ENCODE measurements at regions not wholly inside any gene's neighbourhood (a gene's known extent, or its start where the extent isn't known, plus 50 kb on each side); places are given as distances from the start of the nearest gene placed in this dataset.
"Not testable (repeated sequence)": the region's sequence is repeated elsewhere in the genome, so short reads cannot be mapped to it uniquely, and the experiment has no call there.

DNA sequence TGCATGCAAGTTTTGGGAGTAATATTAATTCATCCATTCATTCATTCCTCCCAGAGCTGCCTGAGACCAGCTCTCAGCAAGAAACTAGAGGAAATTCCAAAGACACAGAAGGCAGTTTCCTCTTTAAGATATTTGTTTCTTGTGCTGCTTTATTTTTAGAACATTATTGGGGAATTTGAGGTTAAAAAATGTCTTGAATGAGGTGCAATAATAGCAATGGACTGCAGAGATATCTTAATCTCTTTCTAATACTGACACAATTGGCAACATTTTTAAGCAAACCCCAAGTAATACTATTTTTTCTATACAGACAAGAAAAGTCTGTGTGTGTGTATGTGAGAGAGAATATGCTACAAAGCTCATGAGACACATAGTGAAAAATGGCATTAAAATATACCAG is 190.2 kb upstream of the USP15 start (continued):
- TF ChIP-seq, protein P1, sequence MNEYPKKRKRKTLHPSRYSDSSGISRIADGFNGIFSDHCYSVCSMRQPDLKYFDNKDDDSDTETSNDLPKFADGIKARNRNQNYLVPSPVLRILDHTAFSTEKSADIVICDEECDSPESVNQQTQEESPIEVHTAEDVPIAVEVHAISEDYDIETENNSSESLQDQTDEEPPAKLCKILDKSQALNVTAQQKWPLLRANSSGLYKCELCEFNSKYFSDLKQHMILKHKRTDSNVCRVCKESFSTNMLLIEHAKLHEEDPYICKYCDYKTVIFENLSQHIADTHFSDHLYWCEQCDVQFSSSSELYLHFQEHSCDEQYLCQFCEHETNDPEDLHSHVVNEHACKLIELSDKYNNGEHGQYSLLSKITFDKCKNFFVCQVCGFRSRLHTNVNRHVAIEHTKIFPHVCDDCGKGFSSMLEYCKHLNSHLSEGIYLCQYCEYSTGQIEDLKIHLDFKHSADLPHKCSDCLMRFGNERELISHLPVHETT (CRISPR knock-in tag; conservative IDR thresholded peaks at IDR 0.05 in 1 of 2, IDR thresholded peaks at IDR 0.05 in 1 of 2): no peak
- no peak for TF ChIP-seq FOXK1 (CRISPR knock-in tag; IDR thresholded peaks at IDR 0.05; ENCODE audit: borderline replicate concordance)

- DNase-seq (ENCODE audit: extremely low read depth in 1 of 4, low spot score in 3 of 4); POLR2A ChIA-PET; H3K4me2 ChIP-seq (ENCODE audit: insufficient read depth, low read length); in situ Hi-C loops (cut with MboI); intact Hi-C loops (cut with micrococcal nuclease); ATAC-seq; H2AFZ ChIP-seq (ENCODE audit: low read depth, low read length); H3K4me1 ChIP-seq (replicated peaks in 1 of 2; ENCODE audit: control insufficient read depth in 2 of 2, insufficient read depth in 2 of 2, low read length in 2 of 2); H4K20me1 ChIP-seq (replicated peaks; ENCODE audit: control insufficient read depth, insufficient read depth, low read length); H3K79me2 ChIP-seq (ENCODE audit: control insufficient read depth, insufficient read depth, low read length); H3K36me3 ChIP-seq (ENCODE audit: control insufficient read depth, insufficient read depth, low read length); H3K4me3 ChIP-seq; CTCF ChIA-PET (ENCODE audit: low intra/inter-chr PET ratio); FAIRE-seq; H3K9me1 ChIP-seq (ENCODE audit: control insufficient read depth, insufficient read depth, low read length); H3K9me3 ChIP-seq (replicated peaks; ENCODE audit: control insufficient read depth, insufficient read depth, low read depth, low read length); H3K27ac ChIP-seq (ENCODE audit: extremely low read depth, low read depth, low read length); H3K27me3 ChIP-seq (ENCODE audit: control insufficient read depth in 2 of 2, insufficient read depth in 2 of 2, low read length in 2 of 2); H3K9ac ChIP-seq (ENCODE audit: insufficient read depth in 1 of 2, low read depth in 2 of 2, low read length in 2 of 2); BruUV-seq (replicated peaks): not testable (repeated sequence)
Observed at GRCh38 chr12:62073236-62073635, 187.0 kb upstream of the USP15 start.

DNA sequence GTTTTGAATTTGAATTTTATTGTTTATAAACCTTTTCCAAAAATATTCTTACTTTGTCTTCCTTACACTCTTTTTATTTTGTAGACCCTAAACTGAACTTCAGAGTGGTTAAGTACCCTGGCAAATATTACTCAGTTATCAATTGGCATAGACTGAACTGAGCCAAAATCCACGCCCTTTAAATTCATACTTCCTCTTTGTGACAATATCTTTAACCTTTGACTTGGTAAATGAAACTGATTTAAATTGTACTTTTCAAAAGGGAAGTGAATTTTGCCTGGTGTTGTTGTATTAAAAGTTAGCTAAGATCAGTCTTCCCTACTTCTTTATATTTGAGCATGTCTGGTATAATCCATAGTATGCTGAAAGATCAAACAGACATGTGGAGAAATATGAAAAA is 184.3 kb upstream of the USP15 start:
- no peaks in the 10 kb centered on the region for H4K20me1 ChIP-seq (replicated peaks; ENCODE audit: control insufficient read depth, insufficient read depth, low read length)
- no peaks in the 10 kb centered on the region for H3K79me2 ChIP-seq (ENCODE audit: control insufficient read depth, insufficient read depth, low read length)
- no peaks in the 10 kb centered on the region for H3K27me3 ChIP-seq (ENCODE audit: control insufficient read depth in 2 of 2, insufficient read depth in 2 of 2, low read length in 2 of 2)
- in situ Hi-C loops (cut with MboI) (no loop called here), intact Hi-C loops (cut with micrococcal nuclease) (no loop called here)
- H3K4me3 ChIP-seq: no peak overlapping the region
- BruUV-seq (replicated peaks): no TSS peak
- H2AFZ ChIP-seq (ENCODE audit: low read depth, low read length): no peak overlapping the region
- H3K9ac ChIP-seq (ENCODE audit: insufficient read depth in 1 of 2, low read depth in 2 of 2, low read length in 2 of 2): no peak overlapping the region
- WGBS (ENCODE audit: insufficient coverage, low coverage, missing lambda C conversion rate): 0% methylated on average over 1 of the region's 1 CpG
- H3K9me1 ChIP-seq (ENCODE audit: control insufficient read depth, insufficient read depth, low read length): no peaks in the 10 kb centered on the region
- FAIRE-seq: no peak
- ATAC-seq: no peak
- no peak overlapping the region for H3K27ac ChIP-seq (ENCODE audit: extremely low read depth, low read depth, low read length)
- H3K4me2 ChIP-seq (ENCODE audit: insufficient read depth, low read length): no peak overlapping the region
- H3K4me1 ChIP-seq (replicated peaks in 1 of 2; ENCODE audit: control insufficient read depth in 2 of 2, insufficient read depth in 2 of 2, low read length in 2 of 2): no peaks in the 10 kb centered on the region
- H3K36me3 ChIP-seq (ENCODE audit: control insufficient read depth, insufficient read depth, low read length): no peaks in the 10 kb centered on the region
- CTCF ChIA-PET (ENCODE audit: low intra/inter-chr PET ratio): no interaction called here
- no peaks in the 10 kb centered on the region for H3K9me3 ChIP-seq (replicated peaks; ENCODE audit: control insufficient read depth, insufficient read depth, low read depth, low read length)
- POLR2A ChIA-PET: no interaction called here
- no peak for DNase-seq (ENCODE audit: extremely low read depth in 1 of 4, low spot score in 3 of 4)
- TF ChIP-seq POU5F1 (IDR thresholded peaks at IDR 0.05; ENCODE audit: borderline replicate concordance, low read depth, low read length, partially characterized antibody) (no peak), ATF7 (IDR thresholded peaks at IDR 0.05) (no peak), ZNF584 (CRISPR knock-in tag; IDR thresholded peaks at IDR 0.05; ENCODE audit: low read depth) (no peak), ATF3 (IDR thresholded peaks at IDR 0.05) (no peak), ATF3 (CRISPR knock-in tag; conservative IDR thresholded peaks at IDR 0.05) (no peak), CREBBP (IDR thresholded peaks at IDR 0.05; ENCODE audit: low read depth, low read length) (no peak), SMARCA5 (IDR thresholded peaks at IDR 0.05) (no peak), ZNF444 (CRISPR knock-in tag; IDR thresholded peaks at IDR 0.05) (no peak), SIN3B (IDR thresholded peaks at IDR 0.05; ENCODE audit: low read depth) (no peak), ETV5 (CRISPR knock-in tag; IDR thresholded peaks at IDR 0.05; ENCODE audit: low read depth) (no peak), RNF2 (IDR thresholded peaks at IDR 0.05) (no peak), ZNF224 (CRISPR knock-in tag; IDR thresholded peaks at IDR 0.05) (no peak)

Data from K562 (cell line).